Panc1 (cell line): ENCODE measurements at regions not wholly inside any gene's neighbourhood (a gene's known extent, or its start where the extent isn't known, plus 50 kb on each side); places are given as distances from the start of the nearest gene placed in this dataset.

Experiments used
- ATAC-seq: fragments of 200-7000 bp; cut with Tn5 transposase; 2 replicates; pipeline ENCODE4 v1.9.1; 2020; ENCODE audit warnings: mild to moderate bottlenecking, moderate library complexity
- BruUV-seq: library from RNA; stranded (reverse); fragments of 400-500 nt; replicated peaks from 2 replicates; lab custom pipeline; 2021; lab: Mats Ljungman, UMichigan
- CTCF ChIA-PET: fragments of 300-600 bp; sonication (Branson Sonifier 250); formaldehyde crosslinking; loops from one replicate; lab custom pipeline; 2022; ENCODE audit warnings: antibody characterized with exemption; lab: Charles Lee
- POLR2A ChIA-PET: fragments of 300-600 bp; sonication (Branson Sonifier 250); formaldehyde crosslinking; loops from one replicate; lab custom pipeline; 2022; ENCODE audit warnings: antibody characterized with exemption; lab: Charles Lee
- DNase-seq: peaks from one replicate; pipeline ENCODE4 v3.0.0-alpha.2; 2010; ENCODE audit warnings: low read depth, low spot score
- H3K27ac ChIP-seq: 2 replicates; pipeline ENCODE4 v1.5.1; 2011; ENCODE audit warnings: mild to moderate bottlenecking, low read length, inconsistent platforms
- H3K27me3 ChIP-seq: fragments of 200-500 bp; sonication (Bioruptor generic); 2 replicates; pipeline ENCODE4 v1.6.0; 2014; ENCODE audit warnings: low read length, inconsistent platforms; ENCODE audit not compliant: control insufficient read depth, insufficient read depth
- H3K36me3 ChIP-seq: fragments of 200-500 bp; sonication (Bioruptor generic); 2 replicates; pipeline ENCODE4 v1.5.1; 2014; ENCODE audit warnings: inconsistent platforms, mild to moderate bottlenecking, low read length, moderate library complexity; ENCODE audit not compliant: control insufficient read depth, insufficient read depth
- H3K4me1 ChIP-seq: 2 replicates; pipeline ENCODE4 v1.5.1; 2011; ENCODE audit warnings: inconsistent platforms, mild to moderate bottlenecking, low read length, moderate library complexity; ENCODE audit not compliant: control insufficient read depth, insufficient read depth
- H3K4me3 ChIP-seq, 2 experiments: 2 replicates each; pipeline ENCODE4 v1.5.1; 2011 to 2012; ENCODE audit warnings: low read depth in 2 of 2, low read length in 2 of 2, mild to moderate bottlenecking in 2 of 2, inconsistent platforms in 1 of 2, moderate library complexity in 1 of 2
- H3K9me3 ChIP-seq: fragments of 200-500 bp; sonication (Bioruptor generic); 2 replicates; pipeline ENCODE4 v1.5.1; 2014; ENCODE audit warnings: low read depth, mild to moderate bottlenecking, inconsistent platforms, low read length, moderate library complexity; ENCODE audit not compliant: control insufficient read depth, insufficient read depth
- POLR2AphosphoS5 ChIP-seq: IDR thresholded peaks from 2 replicates; pipeline ENCODE4 v1.6.1; 2012; ENCODE audit warnings: mild to moderate bottlenecking, low read depth, low read length, moderate library complexity
- SIN3A ChIP-seq: IDR thresholded peaks from 2 replicates; pipeline ENCODE4 v1.6.1; 2012; ENCODE audit warnings: low read depth, mild to moderate bottlenecking, low read length, moderate library complexity, borderline replicate concordance; ENCODE audit not compliant: insufficient read depth
- TCF7L2 ChIP-seq: IDR thresholded peaks from 2 replicates; pipeline ENCODE4 v1.6.1; 2011; ENCODE audit warnings: mild to moderate bottlenecking, low read depth, low read length, inconsistent platforms
- in situ Hi-C: cut with HindIII; loops from 2 replicates; pipeline ENCODE4 v1.10.0; 2016; ENCODE audit warnings: low sequenced_read_pairs, low pct_unique_long_range_greater_than_20kb
- intact Hi-C: fragments of 100-400 bp; cut with micrococcal nuclease; formaldehyde crosslinking; loops from one replicate; pipeline ENCODE4 v1.10.0; 2022; ENCODE audit not compliant: unreplicated experiment
- TF ChIP-seq, protein P1 (sequence below): fragments of 450-650 bp; IDR thresholded peaks from 2 replicates; pipeline ENCODE4 v1.5.1; 2017; ENCODE audit warnings: mild to moderate bottlenecking
- TF ChIP-seq, protein P2 (sequence below), 2 experiments: IDR thresholded peaks; 2 replicates each; pipeline ENCODE4 v1.6.1; 2011 to 2012; ENCODE audit warnings: low read depth in 2 of 2, control low read depth in 1 of 2, low read length in 1 of 2, mild to moderate bottlenecking in 1 of 2, moderate library complexity in 1 of 2; ENCODE audit not compliant: insufficient read depth in 1 of 2

DNA sequence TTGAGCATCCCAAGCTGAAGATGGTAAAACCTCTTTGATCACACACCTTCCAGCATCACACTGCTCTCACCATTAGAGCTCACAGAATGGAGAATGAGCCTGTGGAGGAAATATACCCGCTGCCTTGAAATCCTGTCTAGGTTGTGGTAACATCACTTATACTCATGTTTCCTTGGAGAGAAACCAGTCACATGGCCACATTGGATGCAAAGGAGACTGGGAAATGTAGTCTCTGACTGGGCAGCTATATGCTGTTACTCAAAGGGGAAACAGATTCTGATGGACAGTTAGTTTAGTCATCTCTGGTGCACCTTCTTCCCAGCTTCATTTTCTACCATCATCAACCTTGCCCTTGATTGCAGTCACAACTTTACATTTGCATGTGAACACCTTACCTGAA, 286.3 kb downstream of the ANKRD50 start:
- no peak overlapping the region for H3K27ac ChIP-seq
- H3K4me3 ChIP-seq = no peak overlapping the region
- H3K27me3 ChIP-seq = no peaks in the 10 kb centered on the region
- TF ChIP-seq POLR2AphosphoS5 = no peak
- TF ChIP-seq, protein P1, sequence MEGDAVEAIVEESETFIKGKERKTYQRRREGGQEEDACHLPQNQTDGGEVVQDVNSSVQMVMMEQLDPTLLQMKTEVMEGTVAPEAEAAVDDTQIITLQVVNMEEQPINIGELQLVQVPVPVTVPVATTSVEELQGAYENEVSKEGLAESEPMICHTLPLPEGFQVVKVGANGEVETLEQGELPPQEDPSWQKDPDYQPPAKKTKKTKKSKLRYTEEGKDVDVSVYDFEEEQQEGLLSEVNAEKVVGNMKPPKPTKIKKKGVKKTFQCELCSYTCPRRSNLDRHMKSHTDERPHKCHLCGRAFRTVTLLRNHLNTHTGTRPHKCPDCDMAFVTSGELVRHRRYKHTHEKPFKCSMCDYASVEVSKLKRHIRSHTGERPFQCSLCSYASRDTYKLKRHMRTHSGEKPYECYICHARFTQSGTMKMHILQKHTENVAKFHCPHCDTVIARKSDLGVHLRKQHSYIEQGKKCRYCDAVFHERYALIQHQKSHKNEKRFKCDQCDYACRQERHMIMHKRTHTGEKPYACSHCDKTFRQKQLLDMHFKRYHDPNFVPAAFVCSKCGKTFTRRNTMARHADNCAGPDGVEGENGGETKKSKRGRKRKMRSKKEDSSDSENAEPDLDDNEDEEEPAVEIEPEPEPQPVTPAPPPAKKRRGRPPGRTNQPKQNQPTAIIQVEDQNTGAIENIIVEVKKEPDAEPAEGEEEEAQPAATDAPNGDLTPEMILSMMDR = no peak
- no peak for TF ChIP-seq SIN3A
- no peak for TF ChIP-seq TCF7L2
- TF ChIP-seq, protein P2, sequence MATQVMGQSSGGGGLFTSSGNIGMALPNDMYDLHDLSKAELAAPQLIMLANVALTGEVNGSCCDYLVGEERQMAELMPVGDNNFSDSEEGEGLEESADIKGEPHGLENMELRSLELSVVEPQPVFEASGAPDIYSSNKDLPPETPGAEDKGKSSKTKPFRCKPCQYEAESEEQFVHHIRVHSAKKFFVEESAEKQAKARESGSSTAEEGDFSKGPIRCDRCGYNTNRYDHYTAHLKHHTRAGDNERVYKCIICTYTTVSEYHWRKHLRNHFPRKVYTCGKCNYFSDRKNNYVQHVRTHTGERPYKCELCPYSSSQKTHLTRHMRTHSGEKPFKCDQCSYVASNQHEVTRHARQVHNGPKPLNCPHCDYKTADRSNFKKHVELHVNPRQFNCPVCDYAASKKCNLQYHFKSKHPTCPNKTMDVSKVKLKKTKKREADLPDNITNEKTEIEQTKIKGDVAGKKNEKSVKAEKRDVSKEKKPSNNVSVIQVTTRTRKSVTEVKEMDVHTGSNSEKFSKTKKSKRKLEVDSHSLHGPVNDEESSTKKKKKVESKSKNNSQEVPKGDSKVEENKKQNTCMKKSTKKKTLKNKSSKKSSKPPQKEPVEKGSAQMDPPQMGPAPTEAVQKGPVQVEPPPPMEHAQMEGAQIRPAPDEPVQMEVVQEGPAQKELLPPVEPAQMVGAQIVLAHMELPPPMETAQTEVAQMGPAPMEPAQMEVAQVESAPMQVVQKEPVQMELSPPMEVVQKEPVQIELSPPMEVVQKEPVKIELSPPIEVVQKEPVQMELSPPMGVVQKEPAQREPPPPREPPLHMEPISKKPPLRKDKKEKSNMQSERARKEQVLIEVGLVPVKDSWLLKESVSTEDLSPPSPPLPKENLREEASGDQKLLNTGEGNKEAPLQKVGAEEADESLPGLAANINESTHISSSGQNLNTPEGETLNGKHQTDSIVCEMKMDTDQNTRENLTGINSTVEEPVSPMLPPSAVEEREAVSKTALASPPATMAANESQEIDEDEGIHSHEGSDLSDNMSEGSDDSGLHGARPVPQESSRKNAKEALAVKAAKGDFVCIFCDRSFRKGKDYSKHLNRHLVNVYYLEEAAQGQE (IDR thresholded peaks at IDR 0.05; ENCODE audit: insufficient read depth in 1 of 2, low read depth in 2 of 2, low read length in 1 of 2) = no peak
- no TSS peak for BruUV-seq
- ATAC-seq (no peak), DNase-seq (no peak)
- no peaks in the 10 kb centered on the region for H3K9me3 ChIP-seq
- H3K36me3 ChIP-seq = no peaks in the 10 kb centered on the region
- intact Hi-C loops (no loop called here), in situ Hi-C loops (no loop called here)
- H3K4me1 ChIP-seq = no peaks in the 10 kb centered on the region
- CTCF ChIA-PET = no interaction called here
- POLR2A ChIA-PET = no interaction called here

DNA sequence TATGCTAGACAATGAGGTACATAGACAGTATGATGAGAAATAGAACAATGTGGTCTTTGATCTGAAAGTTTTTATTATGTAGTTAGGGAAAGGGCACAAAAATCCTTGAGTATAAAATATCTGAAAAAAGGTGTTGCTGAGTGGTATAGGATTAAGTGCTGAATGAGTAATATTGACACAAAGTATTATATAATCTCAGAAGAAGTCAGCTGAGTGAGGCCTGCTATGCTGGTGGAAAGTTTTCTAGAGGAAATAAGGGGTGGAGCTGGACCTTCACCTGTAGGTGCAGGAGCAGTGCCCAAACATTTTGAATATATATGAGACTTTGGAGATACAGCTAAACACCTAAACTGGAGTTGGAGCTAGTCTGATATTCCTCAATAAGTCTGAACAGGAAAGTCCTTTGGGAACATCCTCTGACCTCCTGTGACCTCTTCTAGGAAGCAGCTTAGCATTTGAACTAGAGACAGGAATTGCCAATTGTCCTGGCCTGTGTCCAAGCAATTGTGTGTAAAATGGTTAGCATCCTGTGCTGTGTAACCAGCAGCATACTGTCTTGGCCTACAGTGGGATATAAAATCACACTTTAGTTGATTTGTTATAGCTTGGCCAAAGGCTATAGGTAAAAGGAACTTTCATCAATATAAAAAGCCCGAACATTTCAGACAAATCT, 285.3 kb downstream of the ANKRD50 start:
- no peak for TF ChIP-seq SIN3A
- TF ChIP-seq POLR2AphosphoS5 = no peak
- TF ChIP-seq TCF7L2 = no peak
- TF ChIP-seq, protein P2 (IDR thresholded peaks at IDR 0.05; ENCODE audit: insufficient read depth in 1 of 2, low read depth in 2 of 2, low read length in 1 of 2) = no peak
- TF ChIP-seq, protein P1 = no peak
- Histone ChIP-seq H3K4me1 (no peaks in the 10 kb centered on the region), H3K36me3 (no peaks in the 10 kb centered on the region), H3K4me3 (no peak overlapping the region), H3K27ac (no peak overlapping the region), H3K9me3 (no peaks in the 10 kb centered on the region), H3K27me3 (no peaks in the 10 kb centered on the region)
- BruUV-seq = no TSS peak
- in situ Hi-C loops = no loop called here
- intact Hi-C loops = no loop called here
- ChIA-PET POLR2A (no interaction called here), CTCF (no interaction called here)
- no peak for DNase-seq
- no peak for ATAC-seq
